Bronchial epithelial cell (primary cell): ENCODE measurements at regions not wholly inside any gene's neighbourhood (a gene's known extent, or its start where the extent isn't known, plus 50 kb on each side); places are given as distances from the start of the nearest gene placed in this dataset.
A peak's percentile ranks its signal among the peaks of the same experiment; 100 is the strongest.

Source experiments
- DNase-seq: peaks from one replicate; pipeline ENCODE4 v3.0.0-alpha.2; 2010; ENCODE audit warnings: low read depth
- FAIRE-seq: peaks from 2 replicates; lab custom pipeline; 2011; peaks lifted over from hg19 to GRCh38; lab: Jason Lieb, UNC
- H3K27me3 ChIP-seq: 2 replicates; pipeline ENCODE4 v1.5.1; 2011; ENCODE audit warnings: low read length; ENCODE audit not compliant: control insufficient read depth, insufficient read depth
- H3K36me3 ChIP-seq: 2 replicates; pipeline ENCODE4 v1.5.1; 2011; ENCODE audit warnings: low read length; ENCODE audit not compliant: control insufficient read depth, insufficient read depth
- H3K4me3 ChIP-seq: 2 replicates; pipeline ENCODE4 v1.5.1; 2011; ENCODE audit warnings: mild to moderate bottlenecking, low read depth, low read length, control low read depth
- TF ChIP-seq, protein P1 (sequence below): IDR thresholded peaks from 2 replicates; pipeline ENCODE4 v1.5.1; 2011; ENCODE audit warnings: mild to moderate bottlenecking, moderate library complexity, low read length, control low read depth, inconsistent platforms; ENCODE audit not compliant: insufficient read depth, severe bottlenecking

DNA sequence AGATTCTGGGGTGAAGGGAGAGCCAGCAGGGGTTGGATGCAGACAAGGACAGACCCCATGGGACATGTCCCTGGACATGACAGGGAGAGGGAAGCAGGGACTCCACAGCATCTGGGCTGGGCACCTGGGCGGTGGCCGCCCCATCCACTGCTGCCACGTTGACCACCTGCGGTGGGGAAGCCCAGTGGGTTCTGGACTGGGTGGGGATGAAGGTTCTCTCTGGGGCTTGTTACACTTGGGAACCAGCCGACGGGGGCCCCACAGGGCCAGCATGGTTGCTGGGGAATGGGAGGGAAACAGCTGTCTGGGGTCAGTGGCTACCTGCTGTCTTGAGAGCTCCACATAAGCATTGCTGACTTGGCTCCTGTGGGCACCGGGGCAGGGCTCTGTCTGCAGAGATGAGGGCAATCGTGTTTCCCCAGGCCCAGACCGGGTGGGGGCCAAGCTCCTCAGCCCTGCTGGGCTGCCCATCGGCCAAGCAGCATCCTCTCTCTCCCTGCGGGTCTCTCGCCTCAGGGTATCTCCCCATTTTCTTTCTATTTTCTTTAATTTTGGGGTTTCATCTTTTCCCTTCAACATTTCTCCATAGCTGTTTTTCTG is 443.6 kb upstream of the PFKP start:
- DNase-seq (no peak), FAIRE-seq (no peak)
- TF ChIP-seq, protein P1, sequence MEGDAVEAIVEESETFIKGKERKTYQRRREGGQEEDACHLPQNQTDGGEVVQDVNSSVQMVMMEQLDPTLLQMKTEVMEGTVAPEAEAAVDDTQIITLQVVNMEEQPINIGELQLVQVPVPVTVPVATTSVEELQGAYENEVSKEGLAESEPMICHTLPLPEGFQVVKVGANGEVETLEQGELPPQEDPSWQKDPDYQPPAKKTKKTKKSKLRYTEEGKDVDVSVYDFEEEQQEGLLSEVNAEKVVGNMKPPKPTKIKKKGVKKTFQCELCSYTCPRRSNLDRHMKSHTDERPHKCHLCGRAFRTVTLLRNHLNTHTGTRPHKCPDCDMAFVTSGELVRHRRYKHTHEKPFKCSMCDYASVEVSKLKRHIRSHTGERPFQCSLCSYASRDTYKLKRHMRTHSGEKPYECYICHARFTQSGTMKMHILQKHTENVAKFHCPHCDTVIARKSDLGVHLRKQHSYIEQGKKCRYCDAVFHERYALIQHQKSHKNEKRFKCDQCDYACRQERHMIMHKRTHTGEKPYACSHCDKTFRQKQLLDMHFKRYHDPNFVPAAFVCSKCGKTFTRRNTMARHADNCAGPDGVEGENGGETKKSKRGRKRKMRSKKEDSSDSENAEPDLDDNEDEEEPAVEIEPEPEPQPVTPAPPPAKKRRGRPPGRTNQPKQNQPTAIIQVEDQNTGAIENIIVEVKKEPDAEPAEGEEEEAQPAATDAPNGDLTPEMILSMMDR: no peak
- H3K36me3 ChIP-seq: no peaks in the 10 kb centered on the region
- no peak overlapping the region for H3K4me3 ChIP-seq
- no peaks in the 10 kb centered on the region for H3K27me3 ChIP-seq

DNA sequence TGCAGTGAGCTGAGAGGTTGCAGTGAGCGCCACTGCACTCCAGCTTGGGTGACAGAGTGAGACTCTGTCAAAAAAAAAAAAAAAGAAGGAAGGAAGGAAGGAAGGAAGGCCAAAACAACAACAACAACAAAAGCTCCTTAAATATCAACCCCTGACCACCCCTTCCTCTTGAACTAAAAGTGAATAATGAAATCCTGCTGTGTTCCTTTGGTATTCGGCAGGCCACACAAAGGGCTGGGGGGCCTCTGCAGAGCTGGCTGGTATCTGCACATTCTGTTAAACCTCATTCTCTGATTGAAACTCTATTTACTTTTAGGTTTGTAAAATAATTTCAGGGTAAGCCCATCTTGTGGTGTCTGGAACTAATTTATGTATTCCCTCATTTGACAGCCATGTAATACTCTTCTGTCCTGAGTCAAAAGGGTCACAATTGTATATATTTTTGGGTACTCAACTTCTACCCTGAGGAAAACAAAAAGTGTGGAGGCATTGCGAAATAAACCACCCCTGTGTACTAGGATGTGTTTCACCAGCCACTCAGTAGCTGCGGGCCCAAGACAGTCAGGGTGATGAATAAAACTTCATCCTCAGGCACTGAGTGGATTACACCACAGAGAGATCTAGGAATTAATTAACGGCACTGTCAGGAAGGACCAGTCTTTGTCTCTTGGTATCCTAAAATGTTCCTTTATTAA is 446.4 kb upstream of the PFKP start:
- Histone ChIP-seq H3K27me3 (no peaks in the 10 kb centered on the region), H3K4me3 (no peak overlapping the region), H3K36me3 (no peaks in the 10 kb centered on the region)
- FAIRE-seq: no peak
- DNase-seq: no peak
- TF ChIP-seq, protein P1: no peak

DNA sequence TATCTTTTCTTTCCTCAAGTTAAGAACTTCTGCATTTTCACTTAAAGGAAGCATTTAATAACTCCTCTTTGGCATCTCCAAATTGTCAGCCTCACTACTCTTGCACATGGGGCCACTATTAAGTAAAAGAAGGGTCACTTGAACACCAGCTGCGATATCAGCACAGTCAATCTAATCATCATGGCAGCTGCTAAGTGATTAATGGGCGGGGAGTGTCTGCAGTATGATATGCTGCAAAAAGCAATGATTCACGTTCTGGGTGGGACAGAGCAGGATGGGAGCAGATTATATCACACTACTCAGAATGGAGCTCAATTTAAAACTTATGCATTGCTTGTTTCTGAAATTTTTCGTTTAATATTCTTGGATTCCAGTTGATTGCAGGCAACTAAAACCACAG is 447.4 kb upstream of the PFKP start:
- FAIRE-seq (no peak), DNase-seq (no peak)
- no peaks in the 10 kb centered on the region for H3K27me3 ChIP-seq
- H3K4me3 ChIP-seq: no peak overlapping the region
- TF ChIP-seq, protein P1: no peak
- no peaks in the 10 kb centered on the region for H3K36me3 ChIP-seq

DNA sequence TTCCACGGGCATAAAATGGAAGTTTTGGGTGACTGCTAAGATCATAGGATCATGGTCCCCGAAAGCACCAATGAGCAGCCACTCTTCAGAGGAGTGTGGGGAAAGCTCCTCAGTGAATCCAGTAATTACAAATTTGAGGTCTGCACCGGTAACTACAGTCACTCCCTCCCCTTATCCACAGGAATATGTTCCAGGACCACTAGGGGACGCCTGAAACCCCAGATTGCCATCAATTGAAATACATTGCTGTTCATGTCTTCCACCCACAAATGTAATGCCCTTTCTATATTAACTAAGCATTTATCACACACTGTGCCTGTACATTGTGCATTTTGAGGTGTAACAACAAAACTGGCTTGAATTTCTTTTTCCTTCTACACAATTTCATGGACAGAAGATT is 447.9 kb upstream of the PFKP start:
- TF ChIP-seq, protein P1: no peak
- FAIRE-seq (no peak), DNase-seq (no peak)
- H3K36me3 ChIP-seq: no peaks in the 10 kb centered on the region
- H3K4me3 ChIP-seq: no peak overlapping the region
- no peaks in the 10 kb centered on the region for H3K27me3 ChIP-seq

DNA sequence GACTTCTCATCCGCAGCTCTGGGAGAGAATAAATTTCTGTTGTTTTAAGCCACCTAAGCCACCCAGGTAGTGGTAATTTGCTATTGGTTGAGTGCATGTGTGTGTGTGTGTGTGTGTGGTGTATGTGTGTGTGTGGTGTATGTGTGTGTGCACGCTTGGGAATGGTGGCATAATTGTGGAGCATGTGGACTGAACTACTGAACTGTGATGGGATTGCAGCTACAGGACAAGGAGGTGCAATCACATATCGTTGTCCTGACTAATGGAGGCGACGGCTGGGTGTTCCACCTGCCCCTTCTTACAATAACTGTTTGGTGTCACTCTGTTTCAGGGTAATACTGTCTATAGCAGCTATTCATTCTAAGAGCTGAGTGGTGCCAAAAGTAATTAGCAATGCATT is 448.7 kb upstream of the PFKP start:
- TF ChIP-seq, protein P1: no peak
- Histone ChIP-seq H3K4me3 (no peak overlapping the region), H3K27me3 (no peaks in the 10 kb centered on the region), H3K36me3 (no peaks in the 10 kb centered on the region)
- DNase-seq: no peak
- peak; percentile 32 for FAIRE-seq
